Stimulated activated memory B cell treated with anti-CD40 and anti-IgM and Interleukin-4, amounts not matched to agents 10 μg/mL and 1 μg/mL and 100 μg/mL, for 72 hours (primary cell): ENCODE measurements at regions not wholly inside any gene's neighbourhood (a gene's known extent, or its start where the extent isn't known, plus 50 kb on each side); places are given as distances from the start of the nearest gene placed in this dataset.

Source experiments
- ATAC-seq: fragments of 150-1000 bp; cut with Tn5 transposase; 2 replicates; pipeline ENCODE4 v1.10.0; 2021
- H3K27ac Mint-ChIP-seq: one replicate; pipeline ENCODE4 v1.8.0; 2022; ENCODE audit warnings: mild to moderate bottlenecking, mixed read lengths
- H3K27me3 Mint-ChIP-seq: one replicate; pipeline ENCODE4 v1.8.0; 2022; ENCODE audit warnings: mixed read lengths
- H3K36me3 Mint-ChIP-seq: one replicate; pipeline ENCODE4 v1.8.0; 2022; ENCODE audit warnings: mixed read lengths
- H3K4me1 Mint-ChIP-seq: one replicate; pipeline ENCODE4 v1.8.0; 2022; ENCODE audit warnings: mixed read lengths
- H3K4me3 Mint-ChIP-seq: one replicate; pipeline ENCODE4 v1.8.0; 2022; ENCODE audit warnings: mild to moderate bottlenecking, moderate library complexity, mixed read lengths
- H3K9me3 Mint-ChIP-seq: one replicate; pipeline ENCODE4 v1.8.0; 2022; ENCODE audit warnings: mixed read lengths

DNA sequence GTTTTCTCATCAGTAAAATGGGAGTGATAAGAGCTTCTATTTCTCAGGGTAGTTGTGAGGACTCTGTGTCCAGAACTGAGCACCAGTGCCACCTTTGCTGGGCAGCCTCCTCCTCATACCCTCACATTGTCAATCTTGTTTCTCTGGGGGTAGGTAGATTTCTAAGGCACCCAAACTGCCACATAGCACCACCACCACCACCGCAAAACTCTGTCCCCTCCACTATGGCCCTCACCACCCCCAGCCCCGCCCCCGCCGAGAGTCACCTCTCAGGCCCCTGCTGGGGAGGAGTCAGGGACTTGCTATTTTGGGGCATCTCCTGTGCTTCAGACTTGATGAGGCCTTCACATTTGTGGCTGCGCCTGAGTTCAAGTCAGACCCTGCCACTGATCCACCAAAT is 549.2 kb downstream of the PTPRU start:
- Mint-ChIP-seq H3K36me3 (no peaks in the 10 kb centered on the region), H3K27ac (no peak overlapping the region), H3K27me3 (peaks cover 33% of the 10 kb centered on the region), H3K4me1 (no peaks in the 10 kb centered on the region), H3K9me3 (no peaks in the 10 kb centered on the region), H3K4me3 (no peak overlapping the region)
- ATAC-seq: no peak

DNA sequence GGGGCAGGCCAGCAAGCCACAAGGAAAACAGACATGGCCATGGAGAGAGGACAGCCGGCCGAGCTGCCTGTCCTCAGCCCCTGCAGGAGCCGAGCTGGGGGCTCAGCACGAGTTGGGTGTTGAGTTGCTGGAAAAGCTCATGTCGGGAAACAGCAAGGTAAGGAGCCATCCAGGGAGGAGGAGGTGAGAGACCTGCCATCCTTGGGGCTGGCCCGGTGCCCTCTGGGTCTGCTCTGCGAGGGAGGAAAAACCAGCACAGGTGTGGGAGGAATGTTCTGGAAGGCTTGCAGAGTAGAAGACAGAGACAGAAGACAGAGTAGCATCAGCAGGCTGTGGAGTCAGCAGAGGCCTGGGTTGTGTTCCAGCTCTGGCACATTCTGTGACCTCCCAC is 548.8 kb downstream of the PTPRU start:
- peaks cover 36% of the 10 kb centered on the region for H3K27me3 Mint-ChIP-seq

DNA sequence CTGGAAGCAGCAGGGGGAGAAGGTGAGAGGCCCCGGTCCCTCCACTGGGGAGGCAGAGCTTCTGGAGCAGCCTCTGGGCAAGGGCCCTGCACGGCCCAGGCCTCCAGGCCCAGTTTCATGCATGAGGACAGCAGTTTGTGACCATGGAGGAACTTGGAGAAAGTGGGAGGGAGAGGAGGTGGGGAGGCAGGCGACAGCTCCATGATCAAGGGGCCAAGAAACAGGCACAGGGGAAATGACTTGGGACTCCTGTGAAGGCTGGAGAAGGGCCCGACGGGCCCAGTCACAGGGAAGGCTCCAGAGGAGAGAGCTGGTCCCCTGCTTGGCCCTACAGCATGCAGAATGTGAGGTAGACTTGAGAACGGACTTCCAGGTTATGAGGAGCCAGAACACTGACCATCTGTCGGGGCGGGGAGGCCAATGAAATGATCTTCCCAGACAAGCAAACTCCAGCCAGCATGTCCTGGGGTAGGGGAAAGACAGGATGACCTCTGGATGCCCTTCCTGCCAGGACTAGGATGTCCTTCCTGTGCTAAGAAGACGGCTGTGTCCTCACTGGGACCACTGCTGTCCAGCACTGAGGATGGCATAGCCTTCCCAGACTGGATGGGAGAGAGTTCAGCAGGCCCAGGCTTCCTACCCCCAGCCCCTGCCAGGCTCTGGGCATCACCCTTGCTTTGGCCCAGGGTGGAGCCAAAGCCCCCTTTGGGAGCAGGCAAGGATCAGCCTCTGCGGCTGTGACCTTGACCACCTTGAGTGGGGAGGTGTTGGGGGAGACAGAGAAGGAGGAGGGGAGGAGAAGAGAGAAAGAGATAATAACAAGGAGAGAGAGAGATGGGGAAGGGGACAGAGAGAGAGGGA is 548.2 kb downstream of the PTPRU start:
- Mint-ChIP-seq H3K9me3 (no peaks in the 10 kb centered on the region), H3K4me1 (no peaks in the 10 kb centered on the region), H3K36me3 (no peaks in the 10 kb centered on the region)

More for the DNA sequence above, 548.8 kb downstream of the PTPRU start:
- no peaks in the 10 kb centered on the region for H3K4me1 Mint-ChIP-seq
- H3K27ac Mint-ChIP-seq: no peak overlapping the region
- H3K4me3 Mint-ChIP-seq: no peak overlapping the region
- H3K36me3 Mint-ChIP-seq: no peaks in the 10 kb centered on the region
- no peak for ATAC-seq
- no peaks in the 10 kb centered on the region for H3K9me3 Mint-ChIP-seq

DNA sequence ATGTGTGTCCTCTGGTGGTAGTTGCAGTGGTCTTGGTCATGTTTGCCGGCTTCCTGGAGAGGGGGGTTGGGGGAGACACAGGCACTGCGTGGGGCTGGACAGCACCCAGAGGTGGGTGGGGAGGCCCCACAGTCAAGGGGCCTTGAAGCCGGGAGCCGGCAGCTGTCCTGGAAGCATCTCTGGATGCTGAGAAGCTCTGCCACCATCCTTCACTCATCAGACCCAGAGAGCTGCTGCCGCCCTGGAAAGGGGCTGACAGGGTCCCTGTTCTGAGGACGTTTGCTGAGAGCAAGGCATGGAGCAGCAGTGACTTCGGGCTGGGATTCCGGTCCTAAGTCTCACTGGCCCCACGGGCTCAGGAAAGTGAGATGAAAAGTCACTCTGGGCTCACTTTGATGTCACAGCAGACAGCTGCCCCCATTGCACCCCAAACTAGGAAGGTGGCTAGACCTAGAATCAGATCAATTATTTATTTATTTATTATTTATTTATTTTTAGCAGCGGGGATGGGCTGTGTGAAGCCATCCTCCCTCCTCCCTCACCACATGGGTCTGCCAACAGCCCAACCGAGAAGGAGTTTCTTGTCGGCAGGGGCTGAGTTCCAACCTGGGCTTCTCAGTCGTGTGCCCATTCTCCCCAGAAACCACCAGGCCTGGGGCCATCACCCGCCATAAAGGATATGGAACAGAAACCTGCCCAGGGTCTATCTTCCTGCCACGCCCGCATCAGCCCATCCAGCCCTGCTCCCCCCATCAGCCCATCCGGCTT is 547.4 kb downstream of the PTPRU start:
- no peak overlapping the region for H3K4me3 Mint-ChIP-seq
- no peak for ATAC-seq
- no peaks in the 10 kb centered on the region for H3K4me1 Mint-ChIP-seq
- H3K27me3 Mint-ChIP-seq: peaks cover 51% of the 10 kb centered on the region
- H3K9me3 Mint-ChIP-seq: no peaks in the 10 kb centered on the region
- H3K36me3 Mint-ChIP-seq: no peaks in the 10 kb centered on the region
- no peak overlapping the region for H3K27ac Mint-ChIP-seq

More for the DNA sequence above, 548.2 kb downstream of the PTPRU start:
- H3K27me3 Mint-ChIP-seq: peaks cover 42% of the 10 kb centered on the region
- ATAC-seq: no peak
- H3K27ac Mint-ChIP-seq: no peak overlapping the region
- H3K4me3 Mint-ChIP-seq: no peak overlapping the region

DNA sequence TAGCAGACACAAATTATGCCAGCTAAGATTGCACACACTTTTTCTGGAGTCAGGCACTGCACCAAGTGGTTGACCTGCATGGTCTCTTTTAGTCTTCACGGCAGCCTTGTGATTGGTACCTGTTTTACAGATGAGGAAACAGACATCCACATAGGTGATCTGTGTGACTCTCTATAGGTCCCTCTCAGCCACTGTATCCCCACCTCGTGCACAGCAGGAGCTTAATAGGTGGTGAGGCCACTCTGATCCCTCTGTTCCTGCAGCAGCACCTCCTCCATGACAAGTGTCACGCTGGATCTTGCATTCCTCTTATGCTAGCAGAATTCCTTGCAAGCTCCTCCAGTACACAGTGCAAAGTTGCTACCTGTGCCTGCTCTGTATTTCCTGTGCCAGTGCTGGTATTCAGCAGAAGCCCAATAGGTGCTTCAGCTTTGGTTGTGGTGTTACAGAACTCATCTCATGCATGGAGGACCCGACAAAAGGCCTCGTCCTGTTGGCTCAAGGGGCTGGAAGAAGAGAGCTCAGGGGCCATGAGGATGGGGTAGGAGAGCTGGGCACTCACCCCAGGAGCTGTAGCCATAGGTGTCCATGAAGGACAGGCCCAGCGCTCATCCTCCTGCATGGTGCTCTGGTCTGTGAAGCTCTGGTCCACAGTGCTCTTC is 546.7 kb downstream of the PTPRU start:
- H3K4me3 Mint-ChIP-seq: no peak overlapping the region
- no peaks in the 10 kb centered on the region for H3K4me1 Mint-ChIP-seq
- no peaks in the 10 kb centered on the region for H3K9me3 Mint-ChIP-seq
- ATAC-seq: peak; percentile 45
- peaks cover 56% of the 10 kb centered on the region for H3K27me3 Mint-ChIP-seq
- H3K27ac Mint-ChIP-seq: no peak overlapping the region
- H3K36me3 Mint-ChIP-seq: no peaks in the 10 kb centered on the region

DNA sequence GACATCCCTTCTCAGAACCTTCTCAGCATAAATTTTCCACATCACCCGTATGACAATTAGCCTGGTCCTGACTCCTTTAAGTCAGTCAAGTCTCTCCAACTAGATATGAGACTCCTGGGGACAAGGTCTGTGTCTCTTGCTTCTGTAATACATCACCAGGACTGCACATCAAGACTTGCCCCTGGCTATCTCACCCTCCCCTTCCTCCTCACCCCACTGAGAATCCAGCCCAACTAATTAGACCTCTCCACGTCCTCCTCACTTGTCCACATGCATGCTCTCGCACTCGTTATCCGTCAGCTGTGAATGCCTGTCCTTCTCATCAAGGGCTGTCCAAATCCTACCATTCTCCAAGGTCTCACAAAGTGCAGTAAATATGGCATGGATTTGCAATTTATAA is 542.8 kb downstream of the PTPRU start:
- peaks cover 46% of the 10 kb centered on the region for H3K27me3 Mint-ChIP-seq
- H3K27ac Mint-ChIP-seq: no peak overlapping the region
- H3K9me3 Mint-ChIP-seq: peaks cover 8% of the 10 kb centered on the region
- no peaks in the 10 kb centered on the region for H3K36me3 Mint-ChIP-seq
- no peak for ATAC-seq
- no peaks in the 10 kb centered on the region for H3K4me1 Mint-ChIP-seq
- no peak overlapping the region for H3K4me3 Mint-ChIP-seq

DNA sequence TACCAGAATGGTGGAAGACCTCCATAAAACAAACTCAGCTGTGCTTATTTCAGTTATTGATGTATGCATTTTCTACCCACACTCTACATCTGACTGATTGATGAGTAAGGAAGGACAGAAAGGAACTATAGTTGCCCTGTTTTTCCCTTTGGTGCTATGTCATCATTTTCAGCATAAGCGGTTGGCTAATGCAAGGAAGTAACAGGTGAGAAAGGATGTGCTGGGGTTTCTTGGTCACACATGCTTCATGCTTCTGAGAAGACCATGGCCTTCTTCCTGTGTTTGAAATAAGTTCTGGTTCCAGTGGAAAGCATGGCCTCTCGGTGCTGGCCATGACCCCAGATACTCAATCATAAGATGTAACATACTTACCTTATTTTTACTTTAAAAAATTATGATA is 541.2 kb downstream of the PTPRU start:
- Mint-ChIP-seq H3K36me3 (no peaks in the 10 kb centered on the region), H3K27ac (no peak overlapping the region), H3K4me1 (no peaks in the 10 kb centered on the region), H3K27me3 (peaks cover 44% of the 10 kb centered on the region), H3K4me3 (no peak overlapping the region), H3K9me3 (peaks cover 9% of the 10 kb centered on the region)
- ATAC-seq: no peak

DNA sequence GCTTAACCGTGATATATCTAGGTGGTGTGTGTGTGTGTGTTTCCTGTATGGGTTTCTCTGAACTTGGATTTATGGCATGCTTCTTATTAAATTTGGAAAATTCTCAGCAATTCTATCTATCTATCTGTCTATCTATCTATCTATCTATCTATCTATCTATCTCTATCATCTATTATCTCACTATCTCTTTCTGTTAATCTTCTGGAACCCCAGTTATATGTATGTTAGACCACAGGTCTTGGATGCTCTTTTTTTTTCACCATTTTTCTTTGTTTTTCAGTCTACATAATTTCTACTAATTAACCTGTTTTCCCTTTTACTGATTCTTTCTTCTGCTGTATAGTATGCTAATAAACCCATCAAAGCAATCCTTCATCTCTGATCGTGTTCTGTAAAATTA is 538.0 kb downstream of the PTPRU start:
- H3K4me1 Mint-ChIP-seq: no peaks in the 10 kb centered on the region
- H3K27ac Mint-ChIP-seq: no peak overlapping the region
- H3K4me3 Mint-ChIP-seq: no peak overlapping the region
- H3K27me3 Mint-ChIP-seq: peaks cover 21% of the 10 kb centered on the region
- no peak for ATAC-seq
- H3K36me3 Mint-ChIP-seq: no peaks in the 10 kb centered on the region
- peaks cover 9% of the 10 kb centered on the region for H3K9me3 Mint-ChIP-seq

DNA sequence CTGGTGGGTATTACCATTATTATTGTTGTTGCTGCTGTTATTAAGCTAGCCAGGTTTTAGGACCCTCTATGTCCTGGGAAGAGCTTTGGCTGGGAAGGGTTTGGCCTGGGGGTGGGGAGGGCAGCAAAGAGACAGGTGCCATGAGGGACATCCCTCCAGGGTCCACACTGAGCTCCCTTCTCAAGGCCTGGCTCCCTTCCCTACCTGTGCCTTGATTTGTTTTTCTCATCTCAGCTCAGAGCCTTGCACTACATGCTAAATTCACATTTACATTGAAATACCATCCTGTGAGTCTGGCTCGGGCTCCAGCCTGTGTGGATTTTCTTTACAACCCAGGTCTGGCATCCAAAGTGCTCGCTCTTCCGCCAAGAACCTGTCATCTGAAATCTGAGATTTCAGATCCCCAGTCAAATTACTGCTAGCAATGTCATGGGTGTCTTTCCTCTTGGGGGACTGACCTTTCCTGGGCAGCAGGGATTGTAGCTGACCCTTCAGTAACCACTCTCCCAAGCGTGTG is 536.3 kb downstream of the PTPRU start:
- Mint-ChIP-seq H3K27ac (no peak overlapping the region), H3K27me3 (peaks cover 9% of the 10 kb centered on the region), H3K4me3 (no peak overlapping the region), H3K36me3 (no peaks in the 10 kb centered on the region), H3K9me3 (peaks cover 9% of the 10 kb centered on the region), H3K4me1 (no peaks in the 10 kb centered on the region)
- ATAC-seq: no peak

DNA sequence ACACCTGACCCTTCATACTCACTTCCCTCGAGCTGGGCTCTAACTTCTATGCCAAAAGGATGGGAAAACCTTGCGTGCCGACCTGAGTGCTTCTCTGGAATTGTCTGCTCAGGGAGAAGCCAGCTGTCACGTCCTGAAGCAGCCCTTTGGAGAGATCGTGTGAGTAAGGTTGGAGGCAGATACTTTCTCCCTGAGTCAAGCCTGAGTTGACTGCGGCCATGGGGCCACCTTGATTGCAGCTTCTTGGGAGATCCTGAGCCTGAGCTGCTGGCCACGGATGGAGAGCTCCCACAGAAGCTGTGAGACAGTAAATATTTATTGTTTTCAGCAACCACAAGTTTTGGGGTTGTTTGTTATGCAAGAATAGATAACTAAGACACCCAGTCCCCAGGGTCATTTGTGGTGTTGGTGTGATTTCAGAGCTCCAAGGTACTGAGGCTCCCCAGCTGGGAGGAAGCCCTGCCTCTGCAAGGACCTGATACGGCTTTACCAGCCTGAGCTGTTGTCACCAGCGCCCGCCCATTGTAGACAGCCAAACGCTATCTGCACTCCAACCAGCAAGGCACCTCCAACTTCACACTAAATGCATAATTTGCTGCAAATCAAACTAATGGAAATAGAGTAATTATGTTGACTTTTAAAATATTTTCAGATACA is 531.6 kb downstream of the PTPRU start:
- no peak for ATAC-seq
- Mint-ChIP-seq H3K27ac (no peak overlapping the region), H3K4me1 (no peaks in the 10 kb centered on the region), H3K4me3 (no peak overlapping the region), H3K36me3 (no peaks in the 10 kb centered on the region), H3K9me3 (no peaks in the 10 kb centered on the region), H3K27me3 (peaks cover 19% of the 10 kb centered on the region)

DNA sequence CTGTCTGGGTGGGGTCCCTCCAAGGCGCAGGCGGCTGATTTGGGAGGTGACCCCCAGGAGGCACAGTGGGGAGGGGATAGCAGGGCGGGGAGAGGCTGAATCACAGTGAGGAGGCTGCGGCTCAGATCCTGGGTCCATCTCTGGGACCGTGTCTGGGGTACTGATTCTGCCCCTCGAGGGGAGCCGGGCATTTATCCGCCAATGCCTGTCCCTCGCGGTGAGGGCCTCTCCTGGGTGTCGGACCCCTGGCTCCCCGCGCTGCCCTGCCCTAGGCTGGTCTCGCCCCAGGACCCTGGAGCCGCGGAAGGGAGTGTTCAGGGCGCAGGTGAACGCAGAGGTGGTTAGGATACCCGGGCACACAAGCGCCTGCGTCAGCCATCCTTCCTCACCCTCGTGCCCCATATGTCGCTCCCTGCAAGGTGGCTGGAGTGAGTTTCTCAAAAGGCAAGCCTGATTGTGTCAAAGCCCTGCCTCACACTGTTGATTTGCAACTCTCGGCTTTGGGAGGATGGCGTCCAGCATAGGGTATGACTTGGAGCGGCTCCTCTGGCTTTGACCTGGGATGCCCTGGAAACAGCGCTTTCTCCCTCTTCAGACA is 530.9 kb downstream of the PTPRU start:
- no peaks in the 10 kb centered on the region for H3K36me3 Mint-ChIP-seq
- ATAC-seq: peak; percentile 16

DNA sequence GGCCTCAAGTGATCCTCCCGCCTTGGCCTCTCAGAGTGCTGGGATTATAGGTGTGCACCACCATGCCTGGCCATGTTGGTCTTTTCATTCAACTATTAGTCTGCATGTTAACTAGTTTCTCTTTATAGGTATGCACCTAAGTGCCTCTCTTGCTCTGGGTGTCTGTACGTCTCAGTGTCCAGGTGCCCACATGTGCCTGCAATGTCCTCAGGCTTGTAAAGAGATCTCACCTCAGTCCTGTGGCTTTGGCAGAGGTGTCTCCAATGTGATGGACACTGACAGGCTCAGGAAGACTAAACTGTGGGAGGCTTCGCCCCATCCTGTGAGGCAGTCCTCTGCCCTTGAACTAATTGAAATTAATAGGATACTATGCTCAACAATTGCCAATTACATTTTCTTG is 526.3 kb downstream of the PTPRU start:
- Mint-ChIP-seq H3K4me3 (no peak overlapping the region), H3K27ac (no peak overlapping the region), H3K4me1 (no peaks in the 10 kb centered on the region), H3K36me3 (no peaks in the 10 kb centered on the region), H3K27me3 (peaks cover 43% of the 10 kb centered on the region), H3K9me3 (no peaks in the 10 kb centered on the region)
- ATAC-seq: no peak

More for the DNA sequence above, 530.9 kb downstream of the PTPRU start:
- Mint-ChIP-seq H3K27me3 (peaks cover 23% of the 10 kb centered on the region), H3K27ac (no peak overlapping the region), H3K4me3 (no peak overlapping the region), H3K9me3 (no peaks in the 10 kb centered on the region), H3K4me1 (no peaks in the 10 kb centered on the region)

DNA sequence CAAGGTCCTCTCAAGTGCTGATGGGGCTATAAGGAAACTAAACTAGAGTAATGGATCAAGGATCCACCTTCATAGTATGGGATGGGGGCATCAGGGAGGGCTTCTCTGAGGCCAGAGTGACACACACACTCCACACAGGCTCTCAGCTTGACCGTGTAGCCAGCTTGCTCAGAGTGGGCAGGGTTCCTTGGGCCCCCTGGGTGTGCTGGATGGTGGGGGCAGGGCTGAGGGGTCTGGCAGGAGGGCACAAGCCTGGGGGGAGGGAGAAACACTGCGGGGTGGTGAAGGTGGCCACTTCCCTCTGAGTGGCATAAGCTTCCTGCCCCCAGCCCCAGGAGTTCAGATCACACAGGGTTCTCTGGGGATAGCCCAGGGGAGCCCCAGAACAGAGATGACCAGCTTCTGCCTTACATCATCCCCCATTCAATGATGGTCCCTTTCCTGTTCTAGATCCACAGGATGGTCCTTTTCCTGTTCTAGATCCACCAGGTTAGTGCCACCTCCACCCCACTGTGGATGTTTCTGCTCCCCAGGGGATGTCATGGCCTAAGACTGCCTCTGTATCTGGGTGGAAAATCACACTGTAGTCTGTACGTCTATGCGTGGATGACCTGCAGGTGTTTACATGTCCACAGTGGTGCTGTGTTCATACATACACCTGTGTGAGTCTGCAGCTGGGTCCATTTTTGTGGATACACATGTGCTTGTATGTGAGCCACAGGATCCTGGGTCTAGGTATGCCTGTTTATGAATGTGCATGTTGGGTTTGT is 525.0 kb downstream of the PTPRU start:
- Mint-ChIP-seq H3K36me3 (no peaks in the 10 kb centered on the region), H3K9me3 (no peaks in the 10 kb centered on the region), H3K27ac (no peak overlapping the region), H3K4me1 (no peaks in the 10 kb centered on the region), H3K4me3 (no peak overlapping the region), H3K27me3 (peaks cover 36% of the 10 kb centered on the region)
- ATAC-seq: peak; percentile 35

DNA sequence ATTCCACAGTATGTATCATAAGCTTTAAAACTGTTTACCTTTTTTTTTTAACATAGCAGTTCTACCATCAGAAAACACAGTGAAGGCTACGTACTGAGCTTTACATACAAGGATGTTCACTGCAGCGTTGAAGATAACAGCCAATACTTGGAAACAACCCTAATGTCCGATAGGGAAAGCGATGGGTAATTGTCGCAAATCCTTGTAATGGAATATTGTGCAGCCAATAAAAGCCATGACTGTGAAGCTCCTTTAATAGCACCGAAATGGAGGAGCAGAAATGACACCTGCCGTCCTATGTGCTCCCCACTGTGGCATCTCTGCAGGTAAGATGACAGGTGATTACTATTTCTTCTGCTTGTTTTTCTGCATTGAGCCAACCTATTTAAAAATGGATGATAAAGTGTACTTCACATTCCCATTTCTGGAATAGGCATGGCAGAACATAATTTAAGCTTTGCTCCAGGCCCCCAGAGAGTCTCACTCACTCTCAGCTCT is 523.8 kb downstream of the PTPRU start:
- H3K36me3 Mint-ChIP-seq: no peaks in the 10 kb centered on the region
- no peaks in the 10 kb centered on the region for H3K9me3 Mint-ChIP-seq
- no peaks in the 10 kb centered on the region for H3K4me1 Mint-ChIP-seq
- H3K4me3 Mint-ChIP-seq: no peak overlapping the region
- H3K27ac Mint-ChIP-seq: no peak overlapping the region
- peaks cover 32% of the 10 kb centered on the region for H3K27me3 Mint-ChIP-seq
- no peak for ATAC-seq
